GM12891 (cell line): ENCODE measurements at regions not wholly inside any gene's neighbourhood (a gene's known extent, or its start where the extent isn't known, plus 50 kb on each side); places are given as distances from the start of the nearest gene placed in this dataset.

Source experiments
- PAX5 ChIP-seq: IDR thresholded peaks from 2 replicates; pipeline ENCODE4 v1.6.1; 2011; ENCODE audit warnings: low read length, moderate library complexity, mild to moderate bottlenecking; ENCODE audit not compliant: insufficient read depth, severe bottlenecking
- POLR2A ChIP-seq: IDR thresholded peaks from 2 replicates; pipeline ENCODE4 v1.6.1; 2011; ENCODE audit warnings: low read depth, low read length, control low read depth
- POLR2AphosphoS5 ChIP-seq: IDR thresholded peaks from 2 replicates; pipeline ENCODE4 v1.6.1; 2011; ENCODE audit warnings: low read depth, low read length, control low read depth
- SPI1 ChIP-seq: IDR thresholded peaks from 2 replicates; pipeline ENCODE4 v1.6.1; 2011; ENCODE audit warnings: low read depth, low read length, control low read depth
- TAF1 ChIP-seq: IDR thresholded peaks from 2 replicates; pipeline ENCODE4 v1.6.1; 2011; ENCODE audit warnings: low read depth, low read length, control low read depth

GRCh38 chr1:178634445-178634844 is 90.6 kb upstream of the RALGPS2 start:
- TF ChIP-seq TAF1 = no peak
- no peak for TF ChIP-seq POLR2A
- no peak for TF ChIP-seq PAX5
- TF ChIP-seq SPI1 = no peak
- TF ChIP-seq POLR2AphosphoS5 = no peak
